ENCODE measurements at regions not wholly inside any gene's neighbourhood (a gene's known extent, or its start where the extent isn't known, plus 50 kb on each side); places are given as distances from the start of the nearest gene placed in this dataset.
"Not testable (repeated sequence)": the region's sequence is repeated elsewhere in the genome, so short reads cannot be mapped to it uniquely, and the experiment has no call there.

DNA sequence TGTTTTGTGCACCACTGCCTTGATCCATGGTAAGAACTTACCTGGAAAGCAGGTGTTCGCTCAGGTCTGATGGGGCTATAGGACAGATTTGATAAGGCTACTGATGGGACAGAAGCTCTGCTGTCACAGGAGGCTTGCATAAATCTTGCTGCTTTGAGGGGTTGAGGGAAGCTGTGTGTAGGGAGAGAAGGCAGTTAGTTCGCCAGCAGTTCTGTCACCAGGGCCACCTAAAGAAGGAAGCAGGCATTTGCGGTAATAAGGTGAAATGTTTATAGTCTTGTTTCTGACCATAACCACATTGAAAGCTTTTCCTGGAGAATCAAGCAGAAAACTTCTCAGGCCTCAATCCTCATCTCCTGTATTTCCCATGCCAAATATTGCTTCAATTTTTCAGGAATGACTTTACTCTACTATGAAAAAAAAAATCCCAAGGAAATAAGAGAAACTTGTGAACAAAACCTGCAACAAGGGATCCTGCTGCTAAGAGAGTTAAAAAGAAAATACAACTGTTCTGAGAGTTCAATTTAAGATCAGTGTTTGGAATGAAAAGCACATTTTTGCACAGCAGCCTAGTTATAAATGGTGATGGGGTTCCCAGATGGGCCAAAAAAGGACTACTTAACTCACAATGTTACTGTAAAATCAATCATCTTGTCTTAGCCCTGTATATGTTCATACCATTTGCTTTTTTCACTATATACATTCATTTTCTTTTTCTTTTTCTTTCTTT lies 122.0 kb upstream of the RANBP3L start:
- DNase-seq = no peak
- peaks cover 6% of the 10 kb centered on the region for H3K4me1 Mint-ChIP-seq
- no peak overlapping the region for H2AFZ ChIP-seq (ENCODE audit: insufficient read depth, low read depth, low read length, poor library complexity, severe bottlenecking)
- H3K4me2 ChIP-seq (replicated peaks; ENCODE audit: extremely low read depth, low read length, poor library complexity, severe bottlenecking) = no peak overlapping the region
- no peaks in the 10 kb centered on the region for H3K36me3 Mint-ChIP-seq
- no peak overlapping the region for H3K4me3 ChIP-seq (replicated peaks in 1 of 3; ENCODE audit: low read depth in 2 of 3, low read length in 3 of 3)
- H3K9me3 Mint-ChIP-seq = peaks cover 0 to 2% (median 0%) of the 10 kb centered on the region in 7 donors
- intact Hi-C loops (cut with micrococcal nuclease) = no loop called here
- H4K20me1 ChIP-seq (ENCODE audit: insufficient read depth, low read length) = no peaks in the 10 kb centered on the region
- H3K27me3 Mint-ChIP-seq (ENCODE audit: low read depth in 3 of 3) = peaks cover 2 to 3% (median 2%) of the 10 kb centered on the region in 3 donors
- no peaks in the 10 kb centered on the region for H3K4me1 ChIP-seq (ENCODE audit: control insufficient read depth in 1 of 2, insufficient read depth in 2 of 2, low read length in 2 of 2)
- H3K27ac Mint-ChIP-seq = no peak overlapping the region
- H3K27me3 ChIP-seq (ENCODE audit: control insufficient read depth in 2 of 2, insufficient read depth in 2 of 2, low read length in 2 of 2) = no peaks in the 10 kb centered on the region
- H3K9ac ChIP-seq (ENCODE audit: insufficient read depth, low read length, poor library complexity, severe bottlenecking) = no peak overlapping the region
- no peaks in the 10 kb centered on the region for H3K79me2 ChIP-seq (ENCODE audit: insufficient read depth, low read length)
- no peak overlapping the region for H3K4me3 Mint-ChIP-seq
- 43% methylated on average over 2 of the region's 3 CpGs for WGBS (ENCODE audit: insufficient coverage)
- no peaks in the 10 kb centered on the region for H3K36me3 ChIP-seq (replicated peaks in 1 of 2; ENCODE audit: control insufficient read depth in 1 of 2, insufficient read depth in 2 of 2, low read length in 2 of 2)
- H3K27ac ChIP-seq (ENCODE audit: low read depth in 1 of 2, low read length in 2 of 2) = no peak overlapping the region
- TF ChIP-seq CTCF (IDR thresholded peaks at IDR 0.05) = no peak
- H3K9me3 ChIP-seq (replicated peaks in 1 of 2; ENCODE audit: control insufficient read depth in 1 of 2, insufficient read depth in 1 of 2, low read length in 2 of 2) = no peaks in the 10 kb centered on the region

GRCh38 chr5:36426070-36426469 lies 124.4 kb upstream of the RANBP3L start:
- H3K9me3 ChIP-seq (replicated peaks in 1 of 2; ENCODE audit: control insufficient read depth in 1 of 2, insufficient read depth in 1 of 2, low read length in 2 of 2); H3K4me1 ChIP-seq (ENCODE audit: control insufficient read depth in 1 of 2, insufficient read depth in 2 of 2, low read length in 2 of 2); DNase-seq; H3K4me3 Mint-ChIP-seq; H3K9me3 Mint-ChIP-seq; H3K9ac ChIP-seq (ENCODE audit: insufficient read depth, low read length, poor library complexity, severe bottlenecking); H3K27ac ChIP-seq (ENCODE audit: low read depth in 1 of 2, low read length in 2 of 2); intact Hi-C loops (cut with micrococcal nuclease); H3K27me3 ChIP-seq (ENCODE audit: control insufficient read depth in 2 of 2, insufficient read depth in 2 of 2, low read length in 2 of 2); H3K36me3 ChIP-seq (replicated peaks in 1 of 2; ENCODE audit: control insufficient read depth in 1 of 2, insufficient read depth in 2 of 2, low read length in 2 of 2); H3K27me3 Mint-ChIP-seq (ENCODE audit: low read depth in 3 of 3); H3K4me3 ChIP-seq (replicated peaks in 1 of 3; ENCODE audit: low read depth in 2 of 3, low read length in 3 of 3); H3K27ac Mint-ChIP-seq; H3K36me3 Mint-ChIP-seq; H3K4me2 ChIP-seq (replicated peaks; ENCODE audit: extremely low read depth, low read length, poor library complexity, severe bottlenecking); H3K4me1 Mint-ChIP-seq; H3K79me2 ChIP-seq (ENCODE audit: insufficient read depth, low read length); H4K20me1 ChIP-seq (ENCODE audit: insufficient read depth, low read length); H2AFZ ChIP-seq (ENCODE audit: insufficient read depth, low read depth, low read length, poor library complexity, severe bottlenecking): not testable (repeated sequence)
- WGBS (ENCODE audit: insufficient coverage) = no CpG with 5 or more reads among the region's 2 CpGs
